Calu3 (cell line): ENCODE measurements at regions not wholly inside any gene's neighbourhood (a gene's known extent, or its start where the extent isn't known, plus 50 kb on each side); places are given as distances from the start of the nearest gene placed in this dataset.

ENCODE experiments used
- BruUV-seq: library from RNA; stranded (reverse); fragments of 400-500 nt; replicated peaks from 2 replicates; lab custom pipeline; 2021; lab: Mats Ljungman, UMichigan
- CTCF ChIA-PET: fragments of 300-600 bp; sonication (Branson Sonifier 250); formaldehyde crosslinking; loops from one replicate; lab custom pipeline; 2022; ENCODE audit warnings: antibody characterized with exemption; lab: Charles Lee
- DNase-seq: peaks from one replicate; pipeline ENCODE4 v3.0.0; 2022
- H3K27ac Mint-ChIP-seq: one replicate; pipeline ENCODE4 v1.8.0; 2022; ENCODE audit warnings: mixed read lengths; ENCODE audit not compliant: unreplicated experiment
- H3K27me3 Mint-ChIP-seq: one replicate; pipeline ENCODE4 v1.8.0; 2022; ENCODE audit warnings: mixed read lengths; ENCODE audit not compliant: unreplicated experiment
- H3K36me3 Mint-ChIP-seq: one replicate; pipeline ENCODE4 v1.8.0; 2022; ENCODE audit warnings: mild to moderate bottlenecking, moderate library complexity, mixed read lengths; ENCODE audit not compliant: insufficient read depth, unreplicated experiment
- H3K4me1 Mint-ChIP-seq: one replicate; pipeline ENCODE4 v1.8.0; 2022; ENCODE audit warnings: mild to moderate bottlenecking, low read depth, mixed read lengths; ENCODE audit not compliant: unreplicated experiment
- H3K4me3 Mint-ChIP-seq: one replicate; pipeline ENCODE4 v1.8.0; 2022; ENCODE audit warnings: mild to moderate bottlenecking, low read depth, moderate library complexity, mixed read lengths; ENCODE audit not compliant: unreplicated experiment
- H3K9me3 Mint-ChIP-seq: one replicate; pipeline ENCODE4 v1.8.0; 2022; ENCODE audit warnings: low read depth, mixed read lengths; ENCODE audit not compliant: unreplicated experiment
- CTCF ChIP-seq: fragments of 200-600 bp; IDR thresholded peaks from one replicate; pipeline ENCODE4 v1.8.0; 2022; ENCODE audit warnings: antibody characterized with exemption; ENCODE audit not compliant: unreplicated experiment
- intact Hi-C: fragments of 100-400 bp; cut with micrococcal nuclease; formaldehyde crosslinking; loops from one replicate; pipeline ENCODE4 v1.10.0; 2022; ENCODE audit not compliant: unreplicated experiment

- peak; percentile 42 for DNase-seq
- intact Hi-C loops, result loop anchor here (2.0 kb wide), 2 partner anchors 277 to 439 kb away; no protein-coding TSS in a partner anchor
- H3K9me3 Mint-ChIP-seq, result no peaks in the 10 kb centered on the region
- CTCF ChIA-PET, result interaction anchor here (0.5 to 1.1 kb wide), 4 partner anchors 12 to 1422 kb away, joined by 3 to 5 read pairs (median 3); no protein-coding TSS in a partner anchor
- H3K4me1 Mint-ChIP-seq, result no peaks in the 10 kb centered on the region
- H3K36me3 Mint-ChIP-seq, result no peaks in the 10 kb centered on the region
- no peaks in the 10 kb centered on the region for H3K27me3 Mint-ChIP-seq
- no peak overlapping the region for H3K27ac Mint-ChIP-seq
- no peak overlapping the region for H3K4me3 Mint-ChIP-seq
- no TSS peak for BruUV-seq
- TF ChIP-seq CTCF, result peak; percentile 49
Observed at GRCh38 chr13:107650081-107650701, 565.1 kb downstream of the LIG4 start.

GRCh38 chr13:107649079-107649478 lies 566.3 kb downstream of the LIG4 start:
- TF ChIP-seq CTCF, result no peak
- Mint-ChIP-seq H3K9me3 (no peaks in the 10 kb centered on the region), H3K4me1 (no peaks in the 10 kb centered on the region), H3K36me3 (no peaks in the 10 kb centered on the region), H3K27me3 (no peaks in the 10 kb centered on the region), H3K4me3 (no peak overlapping the region), H3K27ac (no peak overlapping the region)
- CTCF ChIA-PET, result interaction anchor here (1.1 kb wide), 1 partner anchor 11 kb away, joined by 3 read pairs; no protein-coding TSS in a partner anchor
- no peak for DNase-seq
- BruUV-seq, result no TSS peak
- intact Hi-C loops, result no loop called here

- no peak overlapping the region for H3K27ac Mint-ChIP-seq
- TF ChIP-seq CTCF, result no peak
- H3K4me1 Mint-ChIP-seq, result no peaks in the 10 kb centered on the region
Observed at GRCh38 chr13:107644136-107644535, 571.2 kb downstream of the LIG4 start.

GRCh38 chr13:107643615-107644014 lies 571.7 kb downstream of the LIG4 start:
- intact Hi-C loops, result no loop called here
- no TSS peak for BruUV-seq
- H3K4me1 Mint-ChIP-seq, result no peaks in the 10 kb centered on the region
- H3K27me3 Mint-ChIP-seq, result no peaks in the 10 kb centered on the region
- H3K4me3 Mint-ChIP-seq, result no peak overlapping the region
- H3K36me3 Mint-ChIP-seq, result no peaks in the 10 kb centered on the region
- H3K9me3 Mint-ChIP-seq, result no peaks in the 10 kb centered on the region
- DNase-seq, result no peak
- no peak overlapping the region for H3K27ac Mint-ChIP-seq
- TF ChIP-seq CTCF, result no peak
- CTCF ChIA-PET, result no interaction called here

More at GRCh38 chr13:107644136-107644535, 571.2 kb downstream of the LIG4 start:
- Mint-ChIP-seq H3K27me3 (no peaks in the 10 kb centered on the region), H3K4me3 (no peak overlapping the region), H3K36me3 (no peaks in the 10 kb centered on the region), H3K9me3 (no peaks in the 10 kb centered on the region)
- DNase-seq, result no peak
- no TSS peak for BruUV-seq
- CTCF ChIA-PET, result no interaction called here
- intact Hi-C loops, result no loop called here
